ENCODE measurements at regions not wholly inside any gene's neighbourhood (a gene's known extent, or its start where the extent isn't known, plus 50 kb on each side); places are given as distances from the start of the nearest gene placed in this dataset.

GRCh38 chr16:54690306-54690705 lies 240.4 kb upstream of the IRX5 start:
- no peak for TF ChIP-seq CTCF (IDR thresholded peaks at IDR 0.05; ENCODE audit: low read depth, low read length)
- DNase-seq (ENCODE audit: extremely low read depth, low read depth) = no peak

GRCh38 chr16:54689072-54689865 lies 241.4 kb upstream of the IRX5 start:
- DNase-seq (ENCODE audit: extremely low read depth, low read depth) = no peak
- no peak for TF ChIP-seq CTCF (IDR thresholded peaks at IDR 0.05; ENCODE audit: low read depth, low read length)

- DNase-seq (ENCODE audit: extremely low read depth, low read depth) = no peak
- no peak for TF ChIP-seq CTCF (IDR thresholded peaks at IDR 0.05; ENCODE audit: low read depth, low read length)
Measured at GRCh38 chr16:54688339-54688738, 242.3 kb upstream of the IRX5 start.

- DNase-seq (ENCODE audit: extremely low read depth, low read depth) = no peak
- no peak for TF ChIP-seq CTCF (IDR thresholded peaks at IDR 0.05; ENCODE audit: low read depth, low read length)
Measured at GRCh38 chr16:54687043-54687899, 243.4 kb upstream of the IRX5 start.

GRCh38 chr16:54685682-54686081 lies 245.0 kb upstream of the IRX5 start:
- no peak for DNase-seq (ENCODE audit: extremely low read depth, low read depth)
- no peak for TF ChIP-seq CTCF (IDR thresholded peaks at IDR 0.05; ENCODE audit: low read depth, low read length)

- no peak for TF ChIP-seq CTCF (IDR thresholded peaks at IDR 0.05; ENCODE audit: low read depth, low read length)
- no peak for DNase-seq (ENCODE audit: extremely low read depth, low read depth)
Measured at GRCh38 chr16:54679531-54679930, 251.1 kb upstream of the IRX5 start.
